ENCODE measurements at regions not wholly inside any gene's neighbourhood (a gene's known extent, or its start where the extent isn't known, plus 50 kb on each side); places are given as distances from the start of the nearest gene placed in this dataset.

DNA sequence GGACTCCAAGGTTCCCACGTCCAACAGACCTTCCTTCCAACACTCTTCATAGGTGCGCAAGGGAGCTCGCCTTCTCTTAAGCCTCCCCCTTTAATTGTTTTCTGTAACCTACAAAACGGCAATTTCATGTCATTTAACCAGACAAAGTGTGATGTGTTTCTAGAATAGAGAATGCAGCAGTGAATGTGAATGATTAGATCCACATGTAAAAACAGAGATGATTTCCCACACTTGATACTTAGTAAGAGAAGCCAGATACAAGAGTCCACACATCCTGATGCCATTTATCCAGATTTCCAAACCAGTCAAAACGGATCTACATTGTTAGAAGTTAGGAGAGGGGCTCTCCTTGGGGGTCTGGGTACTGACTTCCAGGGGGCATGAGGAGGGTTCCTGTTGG lies 89.3 kb downstream of the IRF8 start:
- TF ChIP-seq EP300 (IDR thresholded peaks at IDR 0.05) (no peak), POLR2A (IDR thresholded peaks at IDR 0.05) (no peak)
- TF ChIP-seq, protein P1, sequence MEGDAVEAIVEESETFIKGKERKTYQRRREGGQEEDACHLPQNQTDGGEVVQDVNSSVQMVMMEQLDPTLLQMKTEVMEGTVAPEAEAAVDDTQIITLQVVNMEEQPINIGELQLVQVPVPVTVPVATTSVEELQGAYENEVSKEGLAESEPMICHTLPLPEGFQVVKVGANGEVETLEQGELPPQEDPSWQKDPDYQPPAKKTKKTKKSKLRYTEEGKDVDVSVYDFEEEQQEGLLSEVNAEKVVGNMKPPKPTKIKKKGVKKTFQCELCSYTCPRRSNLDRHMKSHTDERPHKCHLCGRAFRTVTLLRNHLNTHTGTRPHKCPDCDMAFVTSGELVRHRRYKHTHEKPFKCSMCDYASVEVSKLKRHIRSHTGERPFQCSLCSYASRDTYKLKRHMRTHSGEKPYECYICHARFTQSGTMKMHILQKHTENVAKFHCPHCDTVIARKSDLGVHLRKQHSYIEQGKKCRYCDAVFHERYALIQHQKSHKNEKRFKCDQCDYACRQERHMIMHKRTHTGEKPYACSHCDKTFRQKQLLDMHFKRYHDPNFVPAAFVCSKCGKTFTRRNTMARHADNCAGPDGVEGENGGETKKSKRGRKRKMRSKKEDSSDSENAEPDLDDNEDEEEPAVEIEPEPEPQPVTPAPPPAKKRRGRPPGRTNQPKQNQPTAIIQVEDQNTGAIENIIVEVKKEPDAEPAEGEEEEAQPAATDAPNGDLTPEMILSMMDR (IDR thresholded peaks at IDR 0.05): no peak
